ENCODE measurements at regions not wholly inside any gene's neighbourhood (a gene's known extent, or its start where the extent isn't known, plus 50 kb on each side); places are given as distances from the start of the nearest gene placed in this dataset.

DNA sequence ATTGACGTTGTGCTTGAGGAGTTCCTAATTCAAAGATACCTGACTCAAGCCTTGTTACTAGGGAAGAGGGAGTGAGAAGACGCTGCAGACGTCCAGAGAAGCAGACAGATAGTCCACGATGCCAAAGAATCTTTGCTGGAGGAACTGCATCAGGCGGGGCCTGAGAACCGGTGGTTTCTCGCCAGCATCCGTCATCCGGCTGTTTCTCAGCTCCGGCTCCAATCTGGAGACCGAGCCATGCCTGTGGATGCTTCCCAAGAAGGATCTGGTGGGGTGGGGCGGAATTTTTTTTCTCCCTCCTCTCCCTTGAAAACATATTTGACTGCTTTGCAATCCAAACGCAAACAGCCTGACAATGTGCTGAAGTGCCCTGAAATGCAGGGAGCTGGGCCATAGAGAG lies 125.8 kb upstream of the SRSF6 start:
- TF ChIP-seq CTCF (IDR thresholded peaks at IDR 0.05; ENCODE audit: borderline replicate concordance, extremely low read depth, low read length, poor library complexity, severe bottlenecking) (no peak), EZH2 (IDR thresholded peaks at IDR 0.05; ENCODE audit: borderline replicate concordance, low read depth, low read length, severe bottlenecking) (no peak)
